22Rv1 (cell line): ENCODE measurements at regions not wholly inside any gene's neighbourhood (a gene's known extent, or its start where the extent isn't known, plus 50 kb on each side); places are given as distances from the start of the nearest gene placed in this dataset.

ENCODE experiments used
- H3K27ac ChIP-seq: fragments of 450-650 bp; 2 replicates; pipeline ENCODE4 v1.5.1; 2017
- CTCF ChIP-seq: fragments of 450-650 bp; IDR thresholded peaks from 2 replicates; pipeline ENCODE4 v1.5.1; 2017; ENCODE audit warnings: mild to moderate bottlenecking
- ZFX ChIP-seq: fragments of 450-650 bp; IDR thresholded peaks from 2 replicates; pipeline ENCODE4 v1.6.1; 2017; ENCODE audit warnings: antibody characterized with exemption, borderline replicate concordance

- no peak overlapping the region for H3K27ac ChIP-seq
- no peak for TF ChIP-seq ZFX
- no peak for TF ChIP-seq CTCF
These were observed 113.7 kb upstream of the SLITRK1 start for GRCh38 chr13:83995930-83996329.

- TF ChIP-seq ZFX (no peak), CTCF (no peak)
- no peak overlapping the region for H3K27ac ChIP-seq
These were observed 110.5 kb upstream of the SLITRK1 start for GRCh38 chr13:83992566-83993358.

GRCh38 chr13:83987394-83987793 lies 105.1 kb upstream of the SLITRK1 start:
- no peak overlapping the region for H3K27ac ChIP-seq
- TF ChIP-seq CTCF, result no peak
- TF ChIP-seq ZFX, result no peak

GRCh38 chr13:83984793-83985192 lies 102.5 kb upstream of the SLITRK1 start:
- H3K27ac ChIP-seq, result no peak overlapping the region
- no peak for TF ChIP-seq ZFX
- TF ChIP-seq CTCF, result no peak

GRCh38 chr13:83980331-83980730 lies 98.1 kb upstream of the SLITRK1 start:
- no peak overlapping the region for H3K27ac ChIP-seq
- TF ChIP-seq ZFX, result no peak
- TF ChIP-seq CTCF, result no peak

GRCh38 chr13:83975655-83976165 lies 93.4 kb upstream of the SLITRK1 start:
- no peak overlapping the region for H3K27ac ChIP-seq
- TF ChIP-seq CTCF (no peak), ZFX (no peak)

- TF ChIP-seq ZFX (no peak), CTCF (no peak)
- H3K27ac ChIP-seq, result no peak overlapping the region
These were observed 76.3 kb upstream of the SLITRK1 start for GRCh38 chr13:83958531-83958930.
